Cardiac muscle cell (in vitro differentiated cells and primary cell): ENCODE measurements at regions not wholly inside any gene's neighbourhood (a gene's known extent, or its start where the extent isn't known, plus 50 kb on each side); places are given as distances from the start of the nearest gene placed in this dataset.

Experiments
- DNase-seq, 2 donors: peaks; one replicate each; pipeline versions ENCODE4 v3.0.0 to v3.0.0-alpha.2; 2010 to 2017; ENCODE audit warnings: low read depth in 1 of 2, low spot score in 1 of 2
- H3K27ac ChIP-seq: fragments of 200-600 bp; sonication (generic); 2 replicates; pipeline ENCODE4 v1.5.1; 2016
- H3K27me3 ChIP-seq: fragments of 200-600 bp; sonication (generic); 2 replicates; pipeline ENCODE4 v1.6.0; 2016; ENCODE audit warnings: control low read depth
- H3K36me3 ChIP-seq: fragments of 200-600 bp; sonication (generic); 2 replicates; pipeline ENCODE4 v1.5.1; 2016; ENCODE audit warnings: control low read depth
- H3K4me1 ChIP-seq: fragments of 200-600 bp; sonication (generic); 2 replicates; pipeline ENCODE4 v1.8.1; 2017; ENCODE audit warnings: low read depth, mild to moderate bottlenecking, mixed run types
- H3K4me3 ChIP-seq: fragments of 200-600 bp; sonication (generic); 2 replicates; pipeline ENCODE4 v1.5.1; 2016; ENCODE audit warnings: mild to moderate bottlenecking
- H3K9me3 ChIP-seq: fragments of 200-600 bp; sonication (generic); 2 replicates; pipeline ENCODE4 v1.5.1; 2017; ENCODE audit warnings: low read depth, mild to moderate bottlenecking, control low read depth
- TF ChIP-seq, protein P1 (sequence below): IDR thresholded peaks from 2 replicates; pipeline ENCODE4 v1.5.1; 2012; ENCODE audit warnings: low read depth, mild to moderate bottlenecking, low read length

DNA sequence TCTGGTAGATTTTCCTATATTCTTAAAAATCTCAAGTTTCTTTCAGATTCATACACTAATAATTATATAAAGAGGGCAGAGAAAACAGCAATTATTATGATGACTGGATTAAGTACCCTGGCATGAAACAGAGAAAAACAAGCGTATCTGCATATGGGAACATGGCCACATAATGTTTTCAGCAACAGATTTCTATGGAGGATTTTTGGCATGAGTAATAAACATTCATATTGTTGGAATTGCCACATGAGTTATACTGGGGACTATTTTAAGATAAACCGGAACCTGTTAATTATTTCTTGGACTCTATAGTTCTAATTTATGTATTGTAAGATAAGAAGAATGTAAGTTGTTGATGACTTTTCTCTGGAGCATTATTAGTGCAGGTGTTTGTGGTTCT lies 112.7 kb downstream of the OXSM start:
- TF ChIP-seq, protein P1, sequence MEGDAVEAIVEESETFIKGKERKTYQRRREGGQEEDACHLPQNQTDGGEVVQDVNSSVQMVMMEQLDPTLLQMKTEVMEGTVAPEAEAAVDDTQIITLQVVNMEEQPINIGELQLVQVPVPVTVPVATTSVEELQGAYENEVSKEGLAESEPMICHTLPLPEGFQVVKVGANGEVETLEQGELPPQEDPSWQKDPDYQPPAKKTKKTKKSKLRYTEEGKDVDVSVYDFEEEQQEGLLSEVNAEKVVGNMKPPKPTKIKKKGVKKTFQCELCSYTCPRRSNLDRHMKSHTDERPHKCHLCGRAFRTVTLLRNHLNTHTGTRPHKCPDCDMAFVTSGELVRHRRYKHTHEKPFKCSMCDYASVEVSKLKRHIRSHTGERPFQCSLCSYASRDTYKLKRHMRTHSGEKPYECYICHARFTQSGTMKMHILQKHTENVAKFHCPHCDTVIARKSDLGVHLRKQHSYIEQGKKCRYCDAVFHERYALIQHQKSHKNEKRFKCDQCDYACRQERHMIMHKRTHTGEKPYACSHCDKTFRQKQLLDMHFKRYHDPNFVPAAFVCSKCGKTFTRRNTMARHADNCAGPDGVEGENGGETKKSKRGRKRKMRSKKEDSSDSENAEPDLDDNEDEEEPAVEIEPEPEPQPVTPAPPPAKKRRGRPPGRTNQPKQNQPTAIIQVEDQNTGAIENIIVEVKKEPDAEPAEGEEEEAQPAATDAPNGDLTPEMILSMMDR = no peak
- Histone ChIP-seq H3K4me1 (no peaks in the 10 kb centered on the region), H3K4me3 (no peak overlapping the region), H3K27me3 (no peaks in the 10 kb centered on the region), H3K36me3 (no peaks in the 10 kb centered on the region), H3K27ac (no peak overlapping the region), H3K9me3 (no peaks in the 10 kb centered on the region)
- no peak for DNase-seq

GRCh38 chr3:25903371-25904129 lies 113.7 kb downstream of the OXSM start:
- Histone ChIP-seq H3K4me1 (no peaks in the 10 kb centered on the region), H3K27me3 (no peaks in the 10 kb centered on the region), H3K9me3 (no peaks in the 10 kb centered on the region), H3K4me3 (no peak overlapping the region), H3K36me3 (no peaks in the 10 kb centered on the region), H3K27ac (no peak overlapping the region)
- TF ChIP-seq, protein P1 = no peak
- no peak for DNase-seq

DNA sequence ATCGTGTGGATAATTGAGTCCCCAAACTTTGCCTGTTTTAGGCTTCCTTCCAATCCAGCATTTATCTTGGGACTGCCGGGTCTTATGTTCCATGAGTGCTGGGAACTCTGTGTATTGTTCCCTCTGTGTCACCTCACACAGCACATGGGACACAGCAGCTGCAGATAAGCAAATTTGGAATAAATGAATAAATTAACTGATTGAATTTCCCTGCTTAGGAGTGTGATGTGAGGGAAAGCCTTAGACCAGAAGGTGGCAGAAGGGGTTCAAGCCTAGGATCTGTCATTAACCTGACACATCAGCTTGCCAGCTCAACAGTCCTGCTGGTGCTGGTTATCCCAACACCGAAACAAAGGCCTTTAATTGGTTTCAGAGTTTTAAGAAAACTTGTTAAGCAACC lies 114.3 kb downstream of the OXSM start:
- DNase-seq = no peak
- Histone ChIP-seq H3K36me3 (no peaks in the 10 kb centered on the region), H3K4me1 (no peaks in the 10 kb centered on the region), H3K27me3 (no peaks in the 10 kb centered on the region), H3K4me3 (no peak overlapping the region), H3K27ac (no peak overlapping the region), H3K9me3 (no peaks in the 10 kb centered on the region)
- TF ChIP-seq, protein P1 = no peak

GRCh38 chr3:25906132-25906906 lies 116.4 kb downstream of the OXSM start:
- DNase-seq = no peak
- TF ChIP-seq, protein P1 = no peak
- Histone ChIP-seq H3K9me3 (no peaks in the 10 kb centered on the region), H3K4me3 (no peak overlapping the region), H3K4me1 (no peaks in the 10 kb centered on the region), H3K27ac (no peak overlapping the region), H3K36me3 (no peaks in the 10 kb centered on the region), H3K27me3 (no peaks in the 10 kb centered on the region)

- Histone ChIP-seq H3K27me3 (no peaks in the 10 kb centered on the region), H3K27ac (no peak overlapping the region), H3K36me3 (no peaks in the 10 kb centered on the region), H3K9me3 (no peaks in the 10 kb centered on the region), H3K4me3 (no peak overlapping the region), H3K4me1 (no peaks in the 10 kb centered on the region)
- TF ChIP-seq, protein P1 = no peak
- no peak for DNase-seq
Measured at GRCh38 chr3:25907081-25907480, 117.2 kb downstream of the OXSM start.
